Esophagus muscularis mucosa (tissue), 3 donors: ENCODE measurements at regions not wholly inside any gene's neighbourhood (a gene's known extent, or its start where the extent isn't known, plus 50 kb on each side); places are given as distances from the start of the nearest gene placed in this dataset.

Source experiments
- POLR2A ChIP-seq: fragments of 450-650 bp; IDR thresholded peaks from one replicate; pipeline ENCODE4 v1.6.1; 2017; ENCODE audit warnings: antibody characterized with exemption, moderate library complexity, mild to moderate bottlenecking, low read depth
- TF ChIP-seq, protein P1 (sequence below), 3 experiments: fragments of 200-600 bp in 2 of 3; fragments of 450-650 bp in 1 of 3; sonication (generic) in 2 of 3; IDR thresholded peaks; one replicate each; pipeline ENCODE4 v1.5.1; 2017 to 2019; ENCODE audit warnings: antibody characterized with exemption in 3 of 3, mild to moderate bottlenecking in 2 of 3, moderate library complexity in 1 of 3

DNA sequence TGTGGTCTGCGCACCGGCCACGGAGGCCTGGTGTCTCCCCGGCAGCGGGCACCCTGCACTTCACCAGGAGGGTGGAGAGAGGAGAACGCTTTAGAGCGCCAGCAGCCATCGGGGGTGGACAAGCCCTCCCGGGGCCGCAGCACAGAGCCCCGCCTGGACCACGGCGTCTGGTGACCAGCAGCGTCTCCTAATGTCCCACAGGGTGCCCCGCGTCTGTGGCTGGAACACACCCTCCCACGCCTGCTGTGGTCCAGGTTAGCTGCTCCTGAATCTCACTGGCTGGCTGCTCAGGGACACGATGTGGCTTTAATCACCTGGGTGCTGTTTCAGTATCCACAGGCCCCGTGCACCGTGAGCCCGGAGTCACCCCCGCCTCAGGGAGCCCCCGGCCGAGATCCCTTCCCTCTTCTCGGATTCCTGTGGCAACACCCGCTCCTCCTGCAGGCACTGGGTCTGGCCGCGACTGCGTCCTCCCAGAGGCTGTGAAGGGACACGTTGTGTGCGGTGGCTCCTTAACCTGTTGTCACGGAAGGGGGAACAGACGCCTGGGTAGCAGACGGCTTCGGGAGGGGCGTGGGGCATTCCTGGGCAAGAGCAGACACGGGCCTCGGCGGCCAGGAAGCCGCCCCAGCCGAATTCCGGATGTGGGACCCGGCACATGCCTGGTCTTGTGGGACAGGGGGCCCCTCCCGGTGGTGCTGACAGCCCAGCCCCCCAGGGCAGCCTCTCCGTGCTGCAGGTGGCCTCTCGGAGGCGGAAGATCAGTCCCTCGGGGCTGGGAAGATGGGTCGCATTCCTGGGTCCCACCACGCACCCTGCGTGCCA is 78.9 kb downstream of the FOXL3 start:
- TF ChIP-seq, protein P1, sequence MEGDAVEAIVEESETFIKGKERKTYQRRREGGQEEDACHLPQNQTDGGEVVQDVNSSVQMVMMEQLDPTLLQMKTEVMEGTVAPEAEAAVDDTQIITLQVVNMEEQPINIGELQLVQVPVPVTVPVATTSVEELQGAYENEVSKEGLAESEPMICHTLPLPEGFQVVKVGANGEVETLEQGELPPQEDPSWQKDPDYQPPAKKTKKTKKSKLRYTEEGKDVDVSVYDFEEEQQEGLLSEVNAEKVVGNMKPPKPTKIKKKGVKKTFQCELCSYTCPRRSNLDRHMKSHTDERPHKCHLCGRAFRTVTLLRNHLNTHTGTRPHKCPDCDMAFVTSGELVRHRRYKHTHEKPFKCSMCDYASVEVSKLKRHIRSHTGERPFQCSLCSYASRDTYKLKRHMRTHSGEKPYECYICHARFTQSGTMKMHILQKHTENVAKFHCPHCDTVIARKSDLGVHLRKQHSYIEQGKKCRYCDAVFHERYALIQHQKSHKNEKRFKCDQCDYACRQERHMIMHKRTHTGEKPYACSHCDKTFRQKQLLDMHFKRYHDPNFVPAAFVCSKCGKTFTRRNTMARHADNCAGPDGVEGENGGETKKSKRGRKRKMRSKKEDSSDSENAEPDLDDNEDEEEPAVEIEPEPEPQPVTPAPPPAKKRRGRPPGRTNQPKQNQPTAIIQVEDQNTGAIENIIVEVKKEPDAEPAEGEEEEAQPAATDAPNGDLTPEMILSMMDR (IDR thresholded peaks at IDR 0.05), result no peak
- no peak for TF ChIP-seq POLR2A
